CD14-positive monocyte (primary cell): ENCODE measurements at regions not wholly inside any gene's neighbourhood (a gene's known extent, or its start where the extent isn't known, plus 50 kb on each side); places are given as distances from the start of the nearest gene placed in this dataset.

Experiments used
- DNase-seq, 3 donors: peaks; one replicate each; pipeline ENCODE4 v3.0.0-alpha.2; 2011 to 2022
- H2AFZ ChIP-seq: 2 replicates; pipeline ENCODE4 v1.6.0; 2012; ENCODE audit warnings: mild to moderate bottlenecking, low read depth, low read length, inconsistent platforms; ENCODE audit not compliant: insufficient read depth, poor library complexity, severe bottlenecking
- H3K27ac ChIP-seq, 2 donors: 1 replicate in 1 of 2; 2 replicates in 1 of 2; pipeline ENCODE4 v1.5.1; 2012 to 2013; ENCODE audit warnings: low read length in 2 of 2, control low read depth in 1 of 2, inconsistent platforms in 1 of 2, low read depth in 1 of 2, mild to moderate bottlenecking in 1 of 2
- H3K27me3 ChIP-seq, 2 donors: one replicate each; pipeline versions ENCODE4 v1.6.0 to v1.6.1; 2011 to 2013; ENCODE audit warnings: low read length in 2 of 2; ENCODE audit not compliant: control insufficient read depth in 2 of 2, insufficient read depth in 2 of 2
- H3K36me3 ChIP-seq, 2 donors: replicated peaks in 1 of 2; 1 replicate in 1 of 2; 2 replicates in 1 of 2; pipeline versions ENCODE4 v1.5.1 to v1.6.1; 2012 to 2013; ENCODE audit warnings: low read length in 2 of 2, control low read depth in 1 of 2, inconsistent platforms in 1 of 2, mild to moderate bottlenecking in 1 of 2; ENCODE audit not compliant: insufficient read depth in 2 of 2, control insufficient read depth in 1 of 2
- H3K4me1 ChIP-seq, 2 donors: 1 replicate in 1 of 2; 2 replicates in 1 of 2; pipeline versions ENCODE4 v1.5.1 to v1.6.1; 2012 to 2013; ENCODE audit warnings: low read length in 2 of 2, control low read depth in 1 of 2, inconsistent platforms in 1 of 2, mild to moderate bottlenecking in 1 of 2, moderate library complexity in 1 of 2; ENCODE audit not compliant: insufficient read depth in 2 of 2, control insufficient read depth in 1 of 2
- H3K4me2 ChIP-seq: replicated peaks from 2 replicates; pipeline ENCODE3; 2012; ENCODE audit warnings: low read length, moderate library complexity, mild to moderate bottlenecking; ENCODE audit not compliant: poor library complexity, severe bottlenecking; ENCODE audit errors: extremely low read depth
- H3K4me3 ChIP-seq, 3 experiments: fragments of 200-600 bp in 1 of 3; sonication (generic) in 1 of 3; replicated peaks in 1 of 3; 1 replicate in 2 of 3; 2 replicates in 1 of 3; pipeline ENCODE4 v1.5.1; 2011 to 2013; ENCODE audit warnings: low read length in 3 of 3, mild to moderate bottlenecking in 3 of 3, control low read depth in 2 of 3, low read depth in 2 of 3, inconsistent platforms in 1 of 3, moderate library complexity in 1 of 3
- H3K79me2 ChIP-seq: 2 replicates; pipeline ENCODE4 v1.6.0; 2012; ENCODE audit warnings: mild to moderate bottlenecking, control low read depth, inconsistent platforms, low read length, moderate library complexity; ENCODE audit not compliant: insufficient read depth
- H3K9ac ChIP-seq: 2 replicates; pipeline ENCODE4 v1.6.0; 2017; ENCODE audit warnings: low read length, mild to moderate bottlenecking; ENCODE audit not compliant: insufficient read depth, poor library complexity, severe bottlenecking
- H3K9me3 ChIP-seq, 2 donors: replicated peaks in 1 of 2; 1 replicate in 1 of 2; 2 replicates in 1 of 2; pipeline versions ENCODE4 v1.5.1 to v1.6.1; 2012 to 2013; ENCODE audit warnings: low read length in 2 of 2, control low read depth in 1 of 2; ENCODE audit not compliant: control insufficient read depth in 1 of 2, insufficient read depth in 1 of 2
- H4K20me1 ChIP-seq: 2 replicates; pipeline ENCODE4 v1.6.0; 2012; ENCODE audit warnings: mild to moderate bottlenecking, low read length, control low read depth, moderate library complexity; ENCODE audit not compliant: insufficient read depth
- H3K27ac Mint-ChIP-seq, 7 donors: one replicate each; pipeline ENCODE4 v1.8.0; 2020; ENCODE audit warnings: mild to moderate bottlenecking in 7 of 7, mixed read lengths in 7 of 7, moderate library complexity in 6 of 7, inconsistent platforms in 2 of 7
- H3K27me3 Mint-ChIP-seq, 3 donors: one replicate each; pipeline ENCODE4 v1.8.0; 2021 to 2022; ENCODE audit warnings: low read depth in 3 of 3, mild to moderate bottlenecking in 3 of 3, mixed read lengths in 3 of 3, moderate library complexity in 3 of 3, inconsistent platforms in 1 of 3
- H3K36me3 Mint-ChIP-seq, 2 donors: one replicate each; pipeline ENCODE4 v1.8.0; 2020; ENCODE audit warnings: mixed read lengths in 2 of 2, inconsistent platforms in 1 of 2, mild to moderate bottlenecking in 1 of 2
- H3K4me1 Mint-ChIP-seq: one replicate; pipeline ENCODE4 v1.8.0; 2020; ENCODE audit warnings: mild to moderate bottlenecking, mixed read lengths
- H3K4me3 Mint-ChIP-seq, 2 donors: one replicate each; pipeline ENCODE4 v1.8.0; 2020; ENCODE audit warnings: mild to moderate bottlenecking in 2 of 2, mixed read lengths in 2 of 2, moderate library complexity in 1 of 2
- H3K9me3 Mint-ChIP-seq, 7 donors: one replicate each; pipeline ENCODE4 v1.8.0; 2020 to 2022; ENCODE audit warnings: mixed read lengths in 7 of 7, mild to moderate bottlenecking in 6 of 7, moderate library complexity in 6 of 7, inconsistent platforms in 2 of 7
- WGBS: methylation state at CpG from one replicate; pipeline ENCODE4 v1.1.5; 2013; ENCODE audit warnings: missing lambda C conversion rate; ENCODE audit not compliant: insufficient coverage; 5-methylcytosine and 5-hydroxymethylcytosine counted together
- intact Hi-C, 2 donors: fragments of 100-400 bp; cut with micrococcal nuclease; formaldehyde crosslinking; loops; one replicate each; pipeline versions ENCODE4 v1.15.0 to v1.15.1; 2023
- TF ChIP-seq, protein P1 (sequence below): fragments of 200-600 bp; IDR thresholded peaks from one replicate; pipeline ENCODE4 v1.8.0; 2022; ENCODE audit warnings: antibody characterized with exemption, mild to moderate bottlenecking

DNA sequence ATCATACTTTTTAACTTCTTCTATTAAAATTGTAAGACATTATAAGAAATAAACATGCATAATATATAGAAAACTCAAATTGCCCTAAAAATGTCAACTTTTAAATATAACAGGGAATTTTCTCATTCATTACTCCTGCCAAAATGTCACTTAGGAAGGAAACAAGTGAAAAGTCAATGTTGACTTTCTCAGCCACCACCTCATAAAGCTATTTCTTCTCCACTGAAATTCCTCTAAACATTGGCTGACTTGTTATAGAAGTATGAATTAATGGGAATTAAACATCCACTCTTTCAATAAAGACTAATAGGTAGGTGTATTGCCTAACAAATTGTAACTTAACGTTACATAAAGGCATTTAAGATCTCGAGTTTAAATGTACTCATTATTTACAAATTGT lies 499.7 kb upstream of the SYT4 start:
- intact Hi-C loops = no loop called here
- Histone ChIP-seq H3K36me3 (no peaks in the 10 kb centered on the region), H4K20me1 (no peaks in the 10 kb centered on the region), H3K9me3 (peaks cover 0 to 5% of the 10 kb centered on the region in 2 donors), H3K27ac (no peak overlapping the region), H3K4me3 (no peak overlapping the region), H2AFZ (no peak overlapping the region), H3K27me3 (no peaks in the 10 kb centered on the region), H3K9ac (no peak overlapping the region), H3K4me2 (no peak overlapping the region), H3K79me2 (no peaks in the 10 kb centered on the region), H3K4me1 (no peaks in the 10 kb centered on the region)
- no peaks in the 10 kb centered on the region for H3K4me1 Mint-ChIP-seq
- TF ChIP-seq, protein P1, sequence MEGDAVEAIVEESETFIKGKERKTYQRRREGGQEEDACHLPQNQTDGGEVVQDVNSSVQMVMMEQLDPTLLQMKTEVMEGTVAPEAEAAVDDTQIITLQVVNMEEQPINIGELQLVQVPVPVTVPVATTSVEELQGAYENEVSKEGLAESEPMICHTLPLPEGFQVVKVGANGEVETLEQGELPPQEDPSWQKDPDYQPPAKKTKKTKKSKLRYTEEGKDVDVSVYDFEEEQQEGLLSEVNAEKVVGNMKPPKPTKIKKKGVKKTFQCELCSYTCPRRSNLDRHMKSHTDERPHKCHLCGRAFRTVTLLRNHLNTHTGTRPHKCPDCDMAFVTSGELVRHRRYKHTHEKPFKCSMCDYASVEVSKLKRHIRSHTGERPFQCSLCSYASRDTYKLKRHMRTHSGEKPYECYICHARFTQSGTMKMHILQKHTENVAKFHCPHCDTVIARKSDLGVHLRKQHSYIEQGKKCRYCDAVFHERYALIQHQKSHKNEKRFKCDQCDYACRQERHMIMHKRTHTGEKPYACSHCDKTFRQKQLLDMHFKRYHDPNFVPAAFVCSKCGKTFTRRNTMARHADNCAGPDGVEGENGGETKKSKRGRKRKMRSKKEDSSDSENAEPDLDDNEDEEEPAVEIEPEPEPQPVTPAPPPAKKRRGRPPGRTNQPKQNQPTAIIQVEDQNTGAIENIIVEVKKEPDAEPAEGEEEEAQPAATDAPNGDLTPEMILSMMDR = no peak
- no peak overlapping the region for H3K4me3 Mint-ChIP-seq
- WGBS = no CpG with 5 or more reads among the region's 2 CpGs
- DNase-seq = no peak
- H3K27ac Mint-ChIP-seq = no peak overlapping the region
- peaks cover 0 to 2% (median 0%) of the 10 kb centered on the region in 7 donors for H3K9me3 Mint-ChIP-seq
- H3K36me3 Mint-ChIP-seq = no peaks in the 10 kb centered on the region
- H3K27me3 Mint-ChIP-seq = peaks cover 0 to 2% (median 0%) of the 10 kb centered on the region in 3 donors

DNA sequence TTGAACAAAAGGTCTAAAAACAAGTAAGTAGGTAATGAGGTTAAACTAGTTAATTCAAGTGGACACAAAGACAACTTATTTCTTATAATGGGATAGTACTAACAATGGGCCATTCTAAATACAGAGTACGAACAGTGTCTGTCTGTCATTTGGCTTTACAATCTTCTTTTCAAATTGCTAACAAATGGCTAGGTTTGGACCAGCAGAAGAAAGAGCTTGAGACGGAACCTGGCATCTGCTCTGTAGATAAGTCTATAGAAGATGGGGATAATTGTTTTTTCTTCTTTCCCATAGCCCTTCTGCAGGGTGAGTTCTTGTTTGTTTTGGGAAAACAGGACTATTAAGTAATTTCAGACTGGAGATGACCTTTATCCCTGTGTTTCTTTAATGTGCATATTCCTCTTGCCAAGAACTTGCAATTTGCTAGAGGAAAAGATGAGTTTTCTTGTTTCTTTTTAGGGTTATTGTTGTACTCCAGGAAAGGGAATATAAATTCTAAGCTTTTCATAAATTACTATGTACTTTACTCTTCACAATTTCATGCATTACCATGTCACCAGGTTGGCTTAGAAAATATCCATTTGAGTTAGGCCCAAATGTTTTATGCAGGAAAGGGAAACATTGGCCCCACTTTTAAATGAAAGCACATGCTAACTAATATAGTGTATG lies 500.5 kb upstream of the SYT4 start:
- Histone ChIP-seq H3K4me1 (no peaks in the 10 kb centered on the region), H3K4me2 (no peak overlapping the region), H4K20me1 (no peaks in the 10 kb centered on the region), H3K9me3 (peaks cover 0 to 5% of the 10 kb centered on the region in 2 donors), H3K4me3 (no peak overlapping the region), H2AFZ (no peak overlapping the region), H3K9ac (no peak overlapping the region), H3K27me3 (no peaks in the 10 kb centered on the region), H3K36me3 (no peaks in the 10 kb centered on the region), H3K79me2 (no peaks in the 10 kb centered on the region), H3K27ac (no peak overlapping the region)
- H3K4me3 Mint-ChIP-seq = no peak overlapping the region
- intact Hi-C loops = no loop called here
- WGBS = no CpG with 5 or more reads among the region's 2 CpGs
- peaks cover 0 to 2% (median 0%) of the 10 kb centered on the region in 7 donors for H3K9me3 Mint-ChIP-seq
- no peak overlapping the region for H3K27ac Mint-ChIP-seq
- H3K4me1 Mint-ChIP-seq = no peaks in the 10 kb centered on the region
- peaks cover 0 to 2% (median 0%) of the 10 kb centered on the region in 3 donors for H3K27me3 Mint-ChIP-seq
- TF ChIP-seq, protein P1 = no peak
- DNase-seq = no peak
- H3K36me3 Mint-ChIP-seq = no peaks in the 10 kb centered on the region
